NCI-H2171 treated with DMSO at 0.1 percent for 48 hours (cell line): ENCODE measurements at regions not wholly inside any gene's neighbourhood (a gene's known extent, or its start where the extent isn't known, plus 50 kb on each side); places are given as distances from the start of the nearest gene placed in this dataset.

Experiments
- DNase-seq: peaks from one replicate; lab custom pipeline; 2025; lab: John Stamatoyannopoulos, UW

DNA sequence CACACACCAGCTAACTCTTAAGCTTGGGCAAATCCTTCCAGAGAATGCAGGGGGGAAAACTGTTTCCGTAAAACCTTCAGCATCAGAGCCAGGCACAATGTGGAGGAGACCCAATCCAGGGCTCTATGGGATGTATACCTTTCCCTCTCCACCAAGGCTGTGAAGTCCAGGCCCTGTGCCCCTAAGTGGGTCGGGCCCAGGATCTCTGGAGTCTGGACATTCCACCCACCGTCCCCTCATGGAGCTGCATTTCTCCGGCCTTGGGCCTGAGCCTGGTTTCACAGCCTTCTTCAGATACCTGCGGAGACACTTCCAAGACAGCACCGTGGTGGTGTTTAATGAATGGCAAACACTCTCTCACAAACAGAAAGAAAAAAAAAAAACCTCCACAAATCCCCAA lies 186.2 kb downstream of the URI1 start:
- no peak for DNase-seq

DNA sequence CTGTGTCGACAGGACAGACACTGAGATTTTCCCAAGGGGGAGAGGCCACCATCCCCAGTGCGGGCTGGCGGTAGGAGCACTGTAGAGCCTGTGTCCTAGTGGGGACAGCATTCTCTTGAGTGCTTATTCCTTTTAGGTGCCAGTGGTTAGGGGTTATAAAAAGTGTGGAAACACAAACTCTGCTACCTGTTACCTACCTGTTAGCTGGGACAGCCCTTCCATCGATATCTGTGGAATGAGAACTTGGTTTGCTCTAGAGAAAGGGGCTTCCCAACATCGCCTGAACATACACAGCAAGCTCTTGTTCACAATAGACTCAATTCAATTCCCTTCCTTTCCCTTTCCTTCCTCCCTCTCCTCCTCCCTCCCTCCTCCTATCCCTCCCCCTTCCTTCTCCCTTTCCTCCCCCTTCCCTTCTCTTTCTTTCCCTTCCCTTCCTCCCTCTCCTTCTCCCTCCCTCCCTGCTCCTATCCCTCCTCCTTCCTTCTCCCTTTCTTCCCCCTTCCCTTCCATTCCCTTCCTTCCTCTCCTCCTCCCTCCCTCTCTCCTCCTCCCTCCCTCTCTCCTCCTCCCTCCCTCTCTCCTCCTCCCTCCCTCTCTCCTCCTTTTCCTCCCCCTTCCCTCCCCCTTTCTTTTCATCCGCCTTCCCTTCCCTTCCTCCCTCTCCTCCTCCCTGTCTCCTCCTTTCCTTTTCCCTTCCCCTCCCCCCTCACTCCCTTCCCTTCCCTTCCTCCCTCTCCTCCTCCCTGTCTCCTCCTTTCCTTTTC lies 188.5 kb downstream of the URI1 start:
- DNase-seq, result no peak

DNA sequence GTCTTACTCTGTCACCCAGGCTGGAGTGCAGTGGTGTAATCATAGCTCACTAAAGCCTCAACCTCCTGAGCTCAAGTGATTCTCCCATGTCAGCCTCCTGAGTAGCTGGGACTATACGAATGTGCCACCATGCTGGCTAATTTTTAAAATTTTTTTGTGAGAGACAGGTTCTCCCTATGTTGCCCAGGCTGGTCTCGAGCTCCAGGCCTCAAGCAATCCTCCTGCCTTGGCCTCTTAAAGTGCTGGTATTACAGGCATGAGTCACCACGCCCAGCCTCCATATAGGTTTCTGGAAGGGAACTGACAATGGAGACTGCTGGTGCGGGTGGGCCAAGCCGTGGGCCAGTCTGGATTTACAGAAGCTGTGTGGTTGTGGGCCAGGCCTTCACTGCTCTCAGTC lies 189.2 kb downstream of the URI1 start:
- DNase-seq, result no peak

DNA sequence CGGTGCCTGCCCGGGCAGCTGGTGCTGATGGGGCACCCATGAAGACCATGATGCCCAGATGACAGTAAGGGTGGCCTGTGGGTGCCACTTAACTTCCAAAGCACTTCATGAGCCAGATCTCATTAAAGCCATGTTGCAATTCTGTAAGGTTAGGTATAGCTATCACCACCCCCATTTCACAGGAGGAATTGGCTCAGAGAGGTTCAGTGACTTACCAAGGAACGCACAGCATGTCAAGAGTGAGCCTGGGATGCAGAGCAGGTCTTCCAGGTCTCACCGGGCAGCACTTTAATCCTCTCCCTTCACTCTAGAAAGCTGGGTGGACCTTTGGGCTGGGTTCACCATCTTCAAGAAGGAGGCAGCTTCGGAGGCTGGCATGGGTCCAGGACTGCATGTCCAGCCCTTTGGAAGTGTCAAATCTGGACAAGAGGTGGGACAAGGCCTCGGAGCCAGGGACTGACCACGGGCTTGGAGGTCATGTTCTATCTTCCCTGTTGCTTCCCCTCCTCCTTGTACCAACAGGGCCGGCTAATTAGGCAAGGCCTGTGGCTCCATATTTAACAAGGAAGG lies 189.8 kb downstream of the URI1 start:
- no peak for DNase-seq

DNA sequence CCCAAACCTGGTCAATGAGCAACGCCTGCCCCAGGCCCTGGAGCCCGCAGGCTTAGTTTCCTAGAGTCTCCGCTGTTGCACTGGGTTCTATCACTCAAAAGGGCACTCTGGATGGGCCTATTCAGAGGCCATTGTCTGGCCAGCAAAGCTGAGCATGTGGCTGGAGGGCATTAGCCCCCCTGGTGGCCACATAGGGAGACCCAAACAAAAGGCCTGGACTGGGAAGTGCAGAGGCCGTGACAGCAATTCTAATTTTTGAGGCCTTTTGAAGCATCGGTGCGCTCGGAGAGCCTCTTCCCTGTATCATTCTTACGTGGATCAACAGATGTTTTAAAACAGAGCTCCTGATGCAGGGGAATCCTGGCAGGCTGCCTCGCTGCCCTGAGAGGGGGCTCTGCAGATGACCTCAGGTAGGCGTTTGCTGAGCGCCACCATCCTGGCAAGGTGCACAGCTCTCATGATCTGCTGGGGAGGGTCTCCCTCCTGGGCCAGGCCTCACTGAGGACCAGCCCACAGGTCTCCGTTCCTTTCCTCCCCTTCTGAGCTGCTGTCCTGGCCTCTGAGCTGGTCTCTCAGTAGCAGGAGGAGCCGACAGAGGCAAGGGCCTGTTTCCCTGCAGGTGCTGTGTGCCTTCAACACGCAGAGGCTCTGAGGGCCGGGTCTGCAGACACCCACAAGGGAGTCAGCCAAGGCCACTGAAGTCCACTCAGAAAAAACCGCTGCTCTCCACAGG lies 190.5 kb downstream of the URI1 start:
- no peak for DNase-seq

DNA sequence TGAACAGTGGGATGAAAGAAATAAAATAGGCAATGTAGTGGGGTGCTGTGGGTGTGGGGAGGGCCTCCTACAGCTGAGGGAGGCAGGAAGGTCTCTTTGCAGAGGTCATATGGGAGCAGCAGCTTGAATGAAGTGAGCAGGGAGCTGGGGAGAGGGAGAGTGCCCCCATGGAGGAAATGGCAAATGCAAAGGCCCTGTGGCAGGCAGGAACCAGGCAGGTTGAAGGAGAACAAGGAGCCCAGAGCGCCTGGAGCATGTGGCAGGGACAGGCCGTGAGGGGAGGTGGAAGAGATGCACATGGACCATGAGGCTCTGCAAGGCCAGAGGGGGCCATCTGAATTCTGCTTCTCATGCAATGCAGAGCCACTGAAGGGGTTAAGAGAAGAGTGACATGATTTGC lies 191.8 kb downstream of the URI1 start:
- DNase-seq, result no peak

DNA sequence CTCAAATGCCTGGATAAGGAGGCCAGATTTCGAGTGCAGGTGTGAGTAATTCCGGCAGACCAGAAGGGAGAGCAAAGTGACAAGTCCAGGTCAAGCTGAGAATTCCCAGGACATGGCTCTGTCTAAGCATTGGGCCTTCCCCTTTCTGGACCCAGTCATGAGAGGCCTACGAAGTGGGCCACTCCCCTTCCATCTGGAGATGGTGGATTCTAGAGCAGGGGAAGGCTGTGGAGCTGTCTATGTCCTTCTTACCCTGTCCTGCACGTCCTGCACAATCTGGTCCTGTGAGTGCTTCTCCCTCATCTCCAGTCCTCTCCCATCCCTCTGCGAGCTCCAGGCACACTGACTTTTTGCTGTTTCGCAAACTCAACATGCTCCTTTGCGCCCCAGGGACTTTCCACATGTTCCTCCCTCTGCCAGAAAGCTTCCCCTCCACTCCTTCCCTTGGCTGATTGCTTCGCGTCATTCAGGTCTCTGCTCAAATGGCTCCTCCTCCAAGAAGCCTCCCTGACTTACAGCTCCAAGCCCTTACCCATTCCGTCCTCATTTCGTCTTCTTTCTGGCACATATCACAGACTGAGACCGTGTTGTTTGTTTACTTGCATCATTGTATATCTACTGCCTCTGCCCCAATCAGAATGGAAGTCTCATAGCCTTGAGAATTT lies 193.2 kb downstream of the URI1 start:
- DNase-seq, result no peak

DNA sequence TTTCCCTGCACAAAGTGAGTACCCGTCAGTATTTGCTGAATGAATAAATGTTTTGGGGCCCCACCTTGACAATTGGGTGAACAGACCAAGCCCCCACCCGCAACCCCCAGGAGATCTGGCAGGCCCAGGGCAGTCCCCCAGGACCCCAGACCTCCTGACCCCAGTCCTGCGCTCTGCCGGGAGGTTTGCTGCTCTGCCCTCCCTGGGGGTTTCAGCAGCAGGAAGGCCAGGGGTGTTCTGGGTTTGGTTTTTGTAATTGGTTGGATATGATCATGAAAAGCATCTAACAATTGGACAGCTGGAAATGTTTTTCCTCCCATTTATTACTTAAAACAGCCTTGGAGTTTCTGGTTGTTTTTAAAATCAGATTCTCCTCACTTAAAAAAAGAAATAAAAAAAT lies 193.8 kb downstream of the URI1 start:
- no peak for DNase-seq

DNA sequence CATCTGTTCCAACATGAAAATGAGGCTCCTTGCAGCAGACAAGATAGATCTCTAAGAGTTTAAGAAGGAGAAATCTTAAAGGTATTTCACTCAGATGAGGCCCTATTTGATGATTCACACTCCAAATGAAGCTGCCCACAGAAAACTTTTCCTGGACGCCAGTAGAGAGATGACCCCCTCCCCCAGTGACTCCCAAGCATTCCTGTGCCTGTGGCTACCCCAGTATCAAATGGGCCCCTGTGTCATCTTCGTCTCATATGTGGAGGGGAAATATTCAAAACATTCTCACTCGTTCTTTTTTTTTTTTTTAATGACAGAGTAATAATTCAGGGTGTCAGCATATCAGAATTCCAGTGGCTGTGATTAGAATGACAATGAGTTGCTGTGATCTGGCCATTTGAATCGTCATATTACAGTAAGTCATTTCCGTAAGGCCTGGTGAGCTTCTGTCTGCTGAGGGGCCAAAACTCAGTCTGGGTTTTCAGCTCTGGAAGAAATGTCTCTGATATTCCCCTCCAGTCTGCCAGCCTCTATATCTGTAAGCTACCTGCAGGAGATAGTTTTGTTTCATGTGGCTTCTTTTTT lies 194.7 kb downstream of the URI1 start:
- no peak for DNase-seq

DNA sequence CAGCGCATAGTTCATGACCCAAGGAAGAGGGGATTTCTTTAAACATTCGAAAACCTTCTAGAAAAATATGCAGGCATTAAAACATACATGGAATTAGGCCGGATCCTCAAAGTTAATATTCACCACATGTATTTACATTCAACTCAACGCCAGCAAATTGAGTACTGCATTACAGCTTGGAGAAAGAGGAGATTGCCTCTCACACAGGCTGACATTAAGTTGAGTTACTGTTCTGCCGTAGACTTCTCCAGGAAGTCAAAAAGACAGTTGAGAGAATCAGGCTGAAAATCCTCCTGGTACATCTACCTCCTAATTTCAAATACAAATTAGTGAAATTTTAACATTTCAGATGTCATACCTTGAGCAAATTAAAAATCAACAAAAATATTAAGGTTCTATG lies 195.7 kb downstream of the URI1 start:
- no peak for DNase-seq

DNA sequence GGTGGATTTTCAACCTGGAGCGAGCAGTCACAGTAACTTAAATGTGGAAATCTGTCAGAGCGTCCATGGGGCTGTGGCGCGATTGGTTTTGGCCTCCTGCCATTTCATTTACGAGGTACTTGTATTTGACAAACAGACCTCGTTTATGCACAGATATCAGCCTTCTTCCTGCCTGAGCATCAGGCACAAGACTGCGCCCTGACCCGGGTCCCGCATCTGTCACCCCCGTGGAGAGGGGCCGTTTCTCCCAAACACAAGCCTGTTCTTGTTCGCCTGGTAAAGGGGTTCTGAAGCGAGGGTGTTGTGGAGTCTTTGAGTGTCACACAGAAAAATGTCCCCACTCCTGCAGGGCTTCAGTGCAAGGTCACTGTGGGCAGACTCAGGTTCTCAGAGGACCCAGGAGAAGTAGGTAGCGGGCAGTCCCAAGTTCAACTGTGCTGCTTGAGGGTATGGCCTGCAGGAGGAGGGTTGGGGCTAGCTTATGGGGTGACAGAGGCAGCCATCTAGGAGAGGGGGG lies 202.3 kb downstream of the URI1 start:
- peak; percentile 67 for DNase-seq

DNA sequence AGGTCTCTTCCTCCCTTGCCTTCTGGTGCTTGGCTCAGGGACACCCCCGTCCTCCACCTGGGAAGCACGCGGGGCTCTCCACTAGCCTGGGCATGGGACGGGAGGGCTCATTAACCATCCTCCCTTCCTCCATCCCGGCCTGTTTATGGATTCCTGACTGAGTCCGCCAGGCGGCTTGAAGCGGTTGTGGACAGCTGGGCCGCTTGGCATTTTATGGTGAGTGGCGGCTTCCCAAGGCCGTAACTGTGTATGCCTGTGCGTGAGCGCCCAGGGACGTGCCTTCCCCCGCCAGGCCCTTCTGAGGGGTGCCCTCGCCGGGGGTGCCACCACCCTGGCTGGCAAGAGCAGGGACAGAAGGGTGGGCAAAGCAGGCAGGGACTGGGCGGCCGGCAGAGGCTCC lies 202.8 kb downstream of the URI1 start:
- no peak for DNase-seq

DNA sequence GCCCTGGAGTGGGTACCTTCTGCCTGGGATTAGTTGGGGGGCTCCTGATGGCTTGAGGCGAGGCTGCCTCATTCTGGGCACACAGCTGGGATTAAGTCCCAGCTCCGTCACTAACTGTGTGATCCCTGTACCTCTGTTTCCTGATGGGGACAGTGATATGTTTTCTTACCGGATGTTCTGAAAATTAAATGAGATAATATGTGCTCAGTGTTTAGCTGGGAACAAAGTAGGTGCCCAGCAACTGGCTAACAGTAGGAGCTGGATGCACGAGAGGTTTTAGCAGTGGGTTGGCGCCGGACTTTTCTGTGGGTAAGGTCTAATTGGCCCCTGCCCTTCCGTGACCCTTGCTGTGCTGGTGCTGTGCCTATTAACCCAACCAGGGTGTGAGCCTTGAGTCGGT lies 203.4 kb downstream of the URI1 start:
- DNase-seq, result no peak

DNA sequence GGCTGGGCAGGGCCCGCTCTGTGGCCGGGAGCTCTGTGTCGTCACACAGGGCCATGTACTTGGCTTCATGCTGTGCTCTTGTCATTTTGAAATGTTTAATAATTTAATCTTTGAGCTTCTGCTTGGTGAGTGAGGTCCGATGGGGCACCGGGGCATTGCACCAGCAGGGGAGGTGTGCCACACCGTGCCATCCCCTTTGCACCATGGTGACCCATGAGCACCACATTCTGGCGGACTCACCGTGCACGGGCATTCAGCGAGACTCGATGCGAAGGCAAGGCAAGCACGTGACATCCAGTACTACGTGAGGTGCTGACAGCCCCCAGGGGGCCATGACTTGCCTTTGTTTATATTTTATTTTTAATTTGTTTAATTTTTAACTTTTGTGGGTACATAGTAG lies 204.3 kb downstream of the URI1 start:
- DNase-seq, result no peak

DNA sequence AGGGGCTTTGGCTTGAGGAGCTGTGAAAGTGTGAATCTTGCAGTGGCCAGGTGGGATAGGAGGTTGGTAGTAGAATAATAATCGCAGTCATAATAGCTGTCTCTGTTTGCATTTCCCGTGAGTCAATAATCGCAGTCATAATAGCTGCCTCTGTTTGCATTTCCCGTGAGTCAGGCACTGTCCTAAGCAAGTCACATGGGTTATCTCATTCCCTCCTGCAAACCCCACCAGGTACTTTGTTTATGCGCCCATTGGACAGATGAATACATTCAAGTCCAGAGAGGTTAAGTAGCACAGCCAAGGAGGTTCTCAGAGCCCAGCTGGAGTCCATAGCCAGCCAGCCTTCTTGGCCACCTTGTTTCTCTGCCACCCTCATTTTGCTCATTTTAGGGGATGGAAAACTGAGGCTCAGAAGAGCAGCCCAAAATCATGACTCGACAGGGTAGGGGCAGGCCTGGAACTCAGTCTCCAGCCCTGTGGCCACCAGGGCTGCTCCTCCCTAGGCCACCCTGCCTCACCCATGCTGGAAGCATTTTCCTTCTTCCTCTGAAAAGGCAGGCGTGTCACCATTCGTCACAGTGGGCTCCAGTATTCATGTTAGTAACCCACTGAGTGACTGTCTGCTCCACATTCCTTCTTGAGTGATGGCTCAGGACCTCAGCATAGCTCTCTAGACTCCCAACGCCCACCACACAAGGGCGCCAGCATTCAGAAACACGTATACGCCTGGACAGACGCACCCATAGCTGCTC lies 206.2 kb downstream of the URI1 start:
- DNase-seq, result no peak

DNA sequence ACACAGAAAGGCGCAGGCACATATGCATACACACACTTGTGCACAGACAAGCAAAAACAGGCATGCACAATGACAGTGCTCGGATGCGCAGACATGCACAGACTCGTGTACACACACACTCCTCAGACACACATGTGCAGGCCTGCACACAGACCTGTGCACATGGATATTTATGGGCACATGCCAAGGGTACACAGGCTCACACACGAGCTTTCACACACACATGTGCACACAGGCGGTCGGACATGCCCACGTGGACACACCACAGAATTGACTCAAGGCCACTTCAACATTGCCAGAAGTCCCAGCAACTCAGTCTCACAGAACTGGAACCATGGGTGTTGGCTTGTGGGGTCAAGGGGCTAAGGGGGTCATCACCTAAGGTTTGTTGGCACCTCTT lies 206.8 kb downstream of the URI1 start:
- no peak for DNase-seq

DNA sequence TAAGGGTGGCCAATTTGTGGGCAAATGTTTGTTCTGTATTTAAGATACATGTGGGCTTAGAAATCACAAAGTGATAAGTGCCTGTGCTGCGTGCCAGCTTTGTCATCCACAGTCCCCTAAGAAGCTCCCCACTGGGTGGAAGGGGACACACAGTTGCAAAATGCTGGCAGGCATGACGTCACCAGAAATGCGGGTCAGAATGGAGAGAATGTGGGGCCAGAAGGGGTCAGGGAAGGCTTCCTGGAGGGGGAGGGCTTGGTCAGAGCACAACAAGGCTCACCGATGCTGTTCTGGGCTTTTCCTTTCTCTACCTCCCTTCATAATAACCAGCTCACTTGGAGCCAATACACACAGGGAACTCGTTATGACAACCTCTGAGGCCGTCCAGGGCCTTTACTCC lies 207.3 kb downstream of the URI1 start:
- DNase-seq, result no peak

DNA sequence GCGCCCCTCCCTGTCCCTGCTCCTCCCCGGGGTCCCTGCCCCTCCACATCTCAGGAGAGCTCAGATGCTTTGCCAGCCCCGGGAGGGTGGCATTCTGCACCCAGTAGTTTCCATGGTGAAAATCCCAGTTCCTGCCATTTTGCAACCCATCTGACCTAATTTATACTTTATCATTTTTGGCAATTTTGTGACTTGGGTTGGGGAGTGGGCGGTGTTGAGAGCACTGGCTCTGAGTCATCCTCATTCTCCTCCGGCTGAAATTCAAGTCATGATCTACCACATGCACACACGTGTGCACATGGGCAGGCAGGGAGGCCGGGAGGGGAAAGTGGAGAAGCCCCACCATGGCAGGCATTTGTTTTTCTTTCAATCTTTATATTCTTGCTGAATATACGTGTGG lies 208.6 kb downstream of the URI1 start:
- no peak for DNase-seq

DNA sequence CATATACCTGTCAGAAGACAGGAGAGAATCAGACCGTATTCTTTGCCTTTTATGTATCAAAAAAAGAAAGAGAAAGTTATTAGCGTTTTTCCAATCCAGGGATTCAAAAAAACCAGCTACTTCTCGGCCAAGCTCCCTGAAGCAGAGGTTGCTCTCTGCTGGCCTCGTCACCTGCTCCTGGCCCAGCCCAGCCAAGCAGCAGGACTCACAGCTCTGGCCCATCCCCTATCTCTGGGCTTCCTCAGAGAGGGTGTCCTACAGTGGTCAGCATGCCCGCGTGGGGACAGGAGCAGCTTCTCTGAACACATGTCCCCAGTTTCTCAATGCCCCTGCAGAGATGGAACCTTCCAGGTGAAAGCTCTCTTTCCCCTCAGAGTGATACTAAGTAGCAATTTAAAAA lies 209.0 kb downstream of the URI1 start:
- no peak for DNase-seq

DNA sequence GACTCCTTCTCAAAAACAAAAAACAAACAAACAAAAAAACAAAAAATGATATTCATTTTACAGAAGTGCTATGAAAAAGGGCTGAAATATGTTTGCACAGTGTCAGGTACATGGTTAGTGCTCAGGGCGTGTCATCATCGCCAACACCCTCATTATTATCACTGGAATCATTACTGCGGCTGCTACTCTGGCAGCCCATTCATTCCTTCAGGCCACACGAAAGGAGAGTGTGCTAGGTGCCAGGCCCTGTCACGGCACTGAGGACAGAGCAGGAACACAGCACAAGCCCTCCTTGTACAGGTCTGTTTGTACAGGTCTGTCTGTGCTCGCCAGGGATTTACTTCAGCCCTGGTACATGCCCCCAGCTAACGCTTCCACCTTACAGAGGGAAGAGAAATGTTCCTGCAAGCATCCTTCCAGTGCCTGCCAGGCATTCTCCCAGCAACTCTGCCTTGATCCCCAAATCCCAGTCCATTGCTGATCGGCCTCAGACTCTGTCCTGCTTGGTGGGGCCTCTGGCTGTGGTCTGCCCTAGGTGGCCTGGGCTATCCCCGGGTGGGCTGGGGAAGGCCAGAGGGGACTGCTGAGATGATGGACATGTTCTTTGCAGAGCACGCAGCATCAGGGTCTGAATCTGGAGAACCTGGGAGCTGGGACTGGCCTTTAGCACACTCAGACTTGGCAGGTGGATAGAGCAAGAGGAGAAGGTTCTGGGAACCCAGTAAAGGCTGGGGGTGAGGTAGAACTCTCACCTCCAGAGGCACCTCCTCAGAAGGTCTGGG lies 210.7 kb downstream of the URI1 start:
- no peak for DNase-seq
